K562 (cell line): ENCODE measurements at regions not wholly inside any gene's neighbourhood (a gene's known extent, or its start where the extent isn't known, plus 50 kb on each side); places are given as distances from the start of the nearest gene placed in this dataset.

Source experiments
- ATAC-seq: fragments of 200-7000 bp; cut with Tn5 transposase; 3 replicates; pipeline ENCODE4 v1.9.1; 2020; ENCODE audit warnings: moderate library complexity
- BruUV-seq: library from RNA; stranded (reverse); fragments of 400-500 nt; replicated peaks from 2 replicates; lab custom pipeline; 2021; lab: Mats Ljungman, UMichigan
- CTCF ChIA-PET: fragments of 300-600 bp; formaldehyde crosslinking; extraction: SDS; loops from one replicate; lab custom pipeline; 2021; ENCODE audit warnings: low intra/inter-chr PET ratio; lab: Yijun Ruan, JAX
- POLR2A ChIA-PET: fragments of 300-600, 350-650 bp; sonication (Branson Sonifier 250); formaldehyde crosslinking; extraction: SDS; loops from one replicate; lab custom pipeline; 2021; ENCODE audit warnings: antibody characterized with exemption, inconsistent platforms; lab: Yijun Ruan, JAX
- DNase-seq, 4 experiments: peaks; one replicate each; pipeline versions ENCODE4 v3.0.0 to v3.0.0-alpha.2; 2011 to 2018; ENCODE audit warnings: low spot score in 3 of 4, mixed read lengths in 3 of 4; ENCODE audit errors: extremely low read depth in 1 of 4
- FAIRE-seq: peaks from 2 replicates; lab custom pipeline; 2011; peaks lifted over from hg19 to GRCh38; lab: Jason Lieb, UNC
- H2AFZ ChIP-seq: 2 replicates; pipeline ENCODE4 v1.6.0; 2011; ENCODE audit warnings: low read depth, low read length, control low read depth, inconsistent platforms
- H3K27ac ChIP-seq: fragments of 200-600 bp; 3 replicates; pipeline ENCODE4 v1.8.0; 2011; ENCODE audit warnings: low read depth, mild to moderate bottlenecking, control low read depth, inconsistent platforms, low read length, moderate library complexity, mixed read lengths; ENCODE audit errors: extremely low read depth
- H3K27me3 ChIP-seq, 2 experiments: fragments of 300-600 bp in 1 of 2; 2 replicates in 1 of 2; 3 replicates in 1 of 2; pipeline versions ENCODE4 v1.6.0 to v1.8.0; 2011; ENCODE audit warnings: inconsistent platforms in 2 of 2, low read length in 2 of 2, mild to moderate bottlenecking in 1 of 2, mixed read lengths in 1 of 2, moderate library complexity in 1 of 2; ENCODE audit not compliant: control insufficient read depth in 2 of 2, insufficient read depth in 2 of 2
- H3K36me3 ChIP-seq: fragments of 300-600 bp; 3 replicates; pipeline ENCODE4 v1.8.0; 2011; ENCODE audit warnings: mild to moderate bottlenecking, low read length, inconsistent platforms; ENCODE audit not compliant: control insufficient read depth, insufficient read depth
- H3K4me1 ChIP-seq, 2 experiments: fragments of 200-600 bp in 1 of 2; replicated peaks in 1 of 2; 2 replicates in 1 of 2; 3 replicates in 1 of 2; pipeline versions ENCODE4 v1.5.1 to v1.8.0; 2011; ENCODE audit warnings: inconsistent platforms in 2 of 2, low read length in 2 of 2, mild to moderate bottlenecking in 1 of 2, mixed read lengths in 1 of 2, moderate library complexity in 1 of 2; ENCODE audit not compliant: control insufficient read depth in 2 of 2, insufficient read depth in 2 of 2
- H3K4me2 ChIP-seq: 2 replicates; pipeline ENCODE4 v1.6.1; 2011; ENCODE audit warnings: low read length, control low read depth, inconsistent platforms, mixed read lengths; ENCODE audit not compliant: insufficient read depth
- H3K4me3 ChIP-seq: fragments of 200-600 bp; sonication (generic), shearing (Covaris generic); 2 replicates; pipeline ENCODE4 v1.5.1; 2016; ENCODE audit warnings: control low read depth, inconsistent platforms
- H3K79me2 ChIP-seq: fragments of 200-600 bp; 3 replicates; pipeline ENCODE4 v1.8.0; 2011; ENCODE audit warnings: low read length, inconsistent platforms; ENCODE audit not compliant: control insufficient read depth, insufficient read depth
- H3K9ac ChIP-seq, 2 experiments: 2 replicates each; pipeline versions ENCODE4 v1.6.0 to v1.6.1; 2011; ENCODE audit warnings: low read depth in 2 of 2, low read length in 2 of 2, control low read depth in 1 of 2, inconsistent platforms in 1 of 2, mild to moderate bottlenecking in 1 of 2, mixed read lengths in 1 of 2; ENCODE audit not compliant: insufficient read depth in 1 of 2
- H3K9me1 ChIP-seq: one replicate; pipeline ENCODE4 v1.6.0; 2011; ENCODE audit warnings: inconsistent platforms, mild to moderate bottlenecking, low read length, moderate library complexity; ENCODE audit not compliant: control insufficient read depth, insufficient read depth
- H3K9me3 ChIP-seq: replicated peaks from 2 replicates; pipeline ENCODE4 v1.5.1; 2011; ENCODE audit warnings: low read depth, low read length, inconsistent platforms; ENCODE audit not compliant: control insufficient read depth, insufficient read depth
- H4K20me1 ChIP-seq: replicated peaks from 2 replicates; pipeline ENCODE4 v1.6.1; 2011; ENCODE audit warnings: low read length, inconsistent platforms, mixed read lengths; ENCODE audit not compliant: control insufficient read depth, insufficient read depth
- ADNP ChIP-seq: fragments of 200-800 bp; sonication (Bioruptor generic); IDR thresholded peaks from 2 replicates; pipeline ENCODE4 v1.6.1; 2016; ENCODE audit warnings: missing genetic modification characterization, missing compliant biosample characterization
- TBP ChIP-seq: optimal IDR thresholded peaks from 2 replicates; pipeline ENCODE3; 2011; ENCODE audit warnings: low read depth, low read length, improper control_type of control experiment
- ZEB2 ChIP-seq: fragments of 450-650 bp; IDR thresholded peaks from 2 replicates; pipeline ENCODE4 v1.6.1; 2016
- ZNF41 ChIP-seq: fragments of 250-450 bp; sonication (Bioruptor Pico); conservative IDR thresholded peaks from 2 replicates; pipeline ENCODE4 v1.4.0; 2020; ENCODE audit warnings: mild to moderate bottlenecking
- ZNF644 ChIP-seq: fragments of 200-800 bp; sonication (Bioruptor generic); IDR thresholded peaks from 2 replicates; pipeline ENCODE4 v1.6.1; 2016; ENCODE audit warnings: low read depth, missing genetic modification characterization, missing compliant biosample characterization
- ZNF707 ChIP-seq: fragments of 250-450 bp; sonication (Bioruptor Pico); conservative IDR thresholded peaks from 2 replicates; pipeline ENCODE4 v1.8.0; 2022; ENCODE audit warnings: inconsistent platforms, mild to moderate bottlenecking, moderate library complexity
- WGBS: fragments of 100-300 bp; shearing (Covaris generic); methylation state at CpG from one replicate; pipeline ENCODE4 v1.1.6; 2016; ENCODE audit warnings: low coverage, mixed read lengths; ENCODE audit not compliant: insufficient coverage; ENCODE audit errors: missing lambda C conversion rate; 5-methylcytosine and 5-hydroxymethylcytosine counted together
- in situ Hi-C: fragments of 300-500 bp; cut with MboI; formaldehyde crosslinking; loops from 4 replicates; pipeline ENCODE4 v1.15.0; 2018; ENCODE audit warnings: inconsistent platforms, mixed read lengths
- intact Hi-C: fragments of 100-400 bp; cut with micrococcal nuclease; formaldehyde crosslinking; loops from 2 replicates; pipeline ENCODE4 v1.14.2; 2022
- TF ChIP-seq, protein P1 (sequence below): sonication (generic); formaldehyde crosslinking; IDR thresholded peaks from 2 replicates; pipeline ENCODE4 v1.8.0; 2022; ENCODE audit warnings: mild to moderate bottlenecking, missing genetic modification reagents

GRCh38 chr2:156700681-156701080, 264.5 kb downstream of the GPD2 start:
- H2AFZ ChIP-seq, result no peak overlapping the region
- no peaks in the 10 kb centered on the region for H3K27me3 ChIP-seq
- no peaks in the 10 kb centered on the region for H3K36me3 ChIP-seq
- no peaks in the 10 kb centered on the region for H3K9me1 ChIP-seq
- ChIA-PET CTCF (no interaction called here), POLR2A (no interaction called here)
- DNase-seq (no peak), FAIRE-seq (no peak), ATAC-seq (no peak)
- no peak overlapping the region for H3K4me3 ChIP-seq
- no peaks in the 10 kb centered on the region for H3K79me2 ChIP-seq
- H3K9me3 ChIP-seq, result no peaks in the 10 kb centered on the region; the same call in 1 of the 2 replicates
- 48% methylated on average over 8 of the region's 8 CpGs for WGBS
- TF ChIP-seq TBP (no peak), ZNF41 (CRISPR knock-in tag) (no peak), ZNF644 (no peak), ZNF707 (no peak), ADNP (tag) (no peak), ZEB2 (no peak)
- TF ChIP-seq, protein P1, sequence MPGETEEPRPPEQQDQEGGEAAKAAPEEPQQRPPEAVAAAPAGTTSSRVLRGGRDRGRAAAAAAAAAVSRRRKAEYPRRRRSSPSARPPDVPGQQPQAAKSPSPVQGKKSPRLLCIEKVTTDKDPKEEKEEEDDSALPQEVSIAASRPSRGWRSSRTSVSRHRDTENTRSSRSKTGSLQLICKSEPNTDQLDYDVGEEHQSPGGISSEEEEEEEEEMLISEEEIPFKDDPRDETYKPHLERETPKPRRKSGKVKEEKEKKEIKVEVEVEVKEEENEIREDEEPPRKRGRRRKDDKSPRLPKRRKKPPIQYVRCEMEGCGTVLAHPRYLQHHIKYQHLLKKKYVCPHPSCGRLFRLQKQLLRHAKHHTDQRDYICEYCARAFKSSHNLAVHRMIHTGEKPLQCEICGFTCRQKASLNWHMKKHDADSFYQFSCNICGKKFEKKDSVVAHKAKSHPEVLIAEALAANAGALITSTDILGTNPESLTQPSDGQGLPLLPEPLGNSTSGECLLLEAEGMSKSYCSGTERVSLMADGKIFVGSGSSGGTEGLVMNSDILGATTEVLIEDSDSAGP (CRISPR knock-in tag), result no peak
- no TSS peak for BruUV-seq
- no peak overlapping the region for H3K4me2 ChIP-seq
- no peak overlapping the region; the same call in 2 of the 3 replicates for H3K27ac ChIP-seq
- no peaks in the 10 kb centered on the region for H4K20me1 ChIP-seq
- in situ Hi-C loops (no loop called here), intact Hi-C loops (no loop called here)
- H3K4me1 ChIP-seq, result peaks cover 0 to 7% of the 10 kb centered on the region in 2 experiments; a peak in 2 of 5 replicates
- H3K9ac ChIP-seq, result no peak overlapping the region
